ENCODE measurements at regions not wholly inside any gene's neighbourhood (a gene's known extent, or its start where the extent isn't known, plus 50 kb on each side); places are given as distances from the start of the nearest gene placed in this dataset.
"Not testable (repeated sequence)": the region's sequence is repeated elsewhere in the genome, so short reads cannot be mapped to it uniquely, and the experiment has no call there.

GRCh38 chr2:111610035-111610434 is 274.0 kb downstream of the ANAPC1 start:
- not testable (repeated sequence) for TF ChIP-seq CTCF (conservative IDR thresholded peaks at IDR 0.05; ENCODE audit: low read depth, low read length); EZH2phosphoT487 (IDR thresholded peaks at IDR 0.05; ENCODE audit: borderline replicate concordance, low read length); EZH2 (IDR thresholded peaks at IDR 0.05; ENCODE audit: low read length, unreplicated experiment)

Measured in PC-3 (cell line).